Left ventricle myocardium superior (tissue), 1 donor: ENCODE measurements at regions not wholly inside any gene's neighbourhood (a gene's known extent, or its start where the extent isn't known, plus 50 kb on each side); places are given as distances from the start of the nearest gene placed in this dataset.
A peak's percentile ranks its signal among the peaks of the same experiment; 100 is the strongest.

Source experiments
- ATAC-seq: fragments of 200-7000 bp; cut with Tn5 transposase; one replicate; pipeline ENCODE4 v1.9.1; 2020; ENCODE audit warnings: mild to moderate bottlenecking, moderate library complexity
- DNase-seq: peaks from one replicate; pipeline ENCODE4 v3.0.0-alpha.2; 2020
- intact Hi-C: fragments of 100-400 bp; cut with micrococcal nuclease; formaldehyde crosslinking; loops from one replicate; pipeline ENCODE4 v1.11.0; 2022
- donor health status: DM: no; HTN: yes; CAD: no; lungs with severe emphysema.

- ATAC-seq (no peak), DNase-seq (no peak)
- intact Hi-C loops, result no loop called here
Observed at GRCh38 chr11:91178366-91178765, 955.5 kb upstream of the CHORDC1 start.

- no peak for DNase-seq
- no peak for ATAC-seq
- intact Hi-C loops, result no loop called here
Observed at GRCh38 chr11:91174734-91175133, 951.9 kb upstream of the CHORDC1 start.

- ATAC-seq (no peak), DNase-seq (no peak)
- intact Hi-C loops, result no loop called here
Observed at GRCh38 chr11:91174193-91174592, 951.3 kb upstream of the CHORDC1 start.

- no peak for ATAC-seq
- intact Hi-C loops, result no loop called here
- DNase-seq, result no peak
Observed at GRCh38 chr11:91173701-91174100, 950.9 kb upstream of the CHORDC1 start.

GRCh38 chr11:91170711-91171110 lies 947.9 kb upstream of the CHORDC1 start:
- no peak for DNase-seq
- ATAC-seq, result no peak
- intact Hi-C loops, result no loop called here

GRCh38 chr11:91164452-91164822 lies 941.6 kb upstream of the CHORDC1 start:
- intact Hi-C loops, result no loop called here
- DNase-seq (no peak), ATAC-seq (no peak)

- ATAC-seq (peak; percentile 78), DNase-seq (no peak)
- intact Hi-C loops, result no loop called here
Observed at GRCh38 chr11:91163619-91164451, 941.0 kb upstream of the CHORDC1 start.

GRCh38 chr11:91160661-91161060 lies 937.8 kb upstream of the CHORDC1 start:
- DNase-seq (no peak), ATAC-seq (no peak)
- intact Hi-C loops, result no loop called here

GRCh38 chr11:91158891-91159537 lies 936.2 kb upstream of the CHORDC1 start:
- intact Hi-C loops, result no loop called here
- DNase-seq (no peak), ATAC-seq (no peak)

GRCh38 chr11:91158297-91158696 lies 935.4 kb upstream of the CHORDC1 start:
- intact Hi-C loops, result no loop called here
- no peak for DNase-seq
- ATAC-seq, result no peak

GRCh38 chr11:91156041-91156440 lies 933.2 kb upstream of the CHORDC1 start:
- DNase-seq, result no peak
- no peak for ATAC-seq
- intact Hi-C loops, result no loop called here

- intact Hi-C loops, result no loop called here
- DNase-seq (no peak), ATAC-seq (no peak)
Observed at GRCh38 chr11:91147885-91148284, 925.0 kb upstream of the CHORDC1 start.

- ATAC-seq, result no peak
- DNase-seq, result no peak
- intact Hi-C loops, result no loop called here
Observed at GRCh38 chr11:91141655-91142054, 918.8 kb upstream of the CHORDC1 start.

GRCh38 chr11:91136631-91137030 lies 913.8 kb upstream of the CHORDC1 start:
- ATAC-seq (no peak), DNase-seq (no peak)
- intact Hi-C loops, result no loop called here

GRCh38 chr11:91133361-91133760 lies 910.5 kb upstream of the CHORDC1 start:
- DNase-seq, result no peak
- intact Hi-C loops, result no loop called here
- ATAC-seq, result no peak

GRCh38 chr11:91129596-91129995 lies 906.7 kb upstream of the CHORDC1 start:
- DNase-seq, result no peak
- intact Hi-C loops, result no loop called here
- ATAC-seq, result no peak

- DNase-seq (no peak), ATAC-seq (no peak)
- intact Hi-C loops, result no loop called here
Observed at GRCh38 chr11:91124363-91124762, 901.5 kb upstream of the CHORDC1 start.

GRCh38 chr11:91115116-91115515 lies 892.3 kb upstream of the CHORDC1 start:
- DNase-seq, result no peak
- ATAC-seq, result no peak
- intact Hi-C loops, result no loop called here

- no peak for DNase-seq
- intact Hi-C loops, result no loop called here
- no peak for ATAC-seq
Observed at GRCh38 chr11:91104237-91104636, 881.4 kb upstream of the CHORDC1 start.

- ATAC-seq, result no peak
- intact Hi-C loops, result no loop called here
- no peak for DNase-seq
Observed at GRCh38 chr11:91100427-91100826, 877.6 kb upstream of the CHORDC1 start.

GRCh38 chr11:91097083-91097482 lies 874.2 kb upstream of the CHORDC1 start:
- intact Hi-C loops, result no loop called here
- ATAC-seq (no peak), DNase-seq (no peak)
